ENCODE measurements at regions not wholly inside any gene's neighbourhood (a gene's known extent, or its start where the extent isn't known, plus 50 kb on each side); places are given as distances from the start of the nearest gene placed in this dataset.

DNA sequence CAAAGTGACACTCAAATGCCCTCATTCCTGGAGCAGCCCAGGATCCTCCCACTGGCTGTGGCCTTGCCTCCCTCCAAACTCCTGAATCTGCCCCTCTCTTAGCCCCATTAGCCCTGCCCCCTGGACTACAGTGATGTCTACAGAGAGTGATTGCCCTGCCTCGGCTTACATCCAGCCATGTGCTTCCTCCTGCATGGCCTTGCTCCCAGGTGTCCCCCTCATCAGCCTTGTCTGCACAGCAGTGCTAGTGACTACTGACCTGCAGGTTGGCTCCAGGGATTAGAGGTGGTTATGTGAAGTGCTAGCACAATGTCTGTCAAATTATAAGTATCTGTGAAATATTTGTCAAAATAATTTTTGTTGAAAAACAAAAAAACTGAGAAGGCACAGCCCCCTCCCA, 259.1 kb upstream of the MYT1L start:
- intact Hi-C loops (cut with micrococcal nuclease) (no loop called here), in situ Hi-C loops (cut with MboI) (no loop called here)
- TF ChIP-seq U2AF1 (optimal IDR thresholded peaks at IDR 0.05; ENCODE audit: low read depth, low read length), result no peak
- TF ChIP-seq, protein P1, sequence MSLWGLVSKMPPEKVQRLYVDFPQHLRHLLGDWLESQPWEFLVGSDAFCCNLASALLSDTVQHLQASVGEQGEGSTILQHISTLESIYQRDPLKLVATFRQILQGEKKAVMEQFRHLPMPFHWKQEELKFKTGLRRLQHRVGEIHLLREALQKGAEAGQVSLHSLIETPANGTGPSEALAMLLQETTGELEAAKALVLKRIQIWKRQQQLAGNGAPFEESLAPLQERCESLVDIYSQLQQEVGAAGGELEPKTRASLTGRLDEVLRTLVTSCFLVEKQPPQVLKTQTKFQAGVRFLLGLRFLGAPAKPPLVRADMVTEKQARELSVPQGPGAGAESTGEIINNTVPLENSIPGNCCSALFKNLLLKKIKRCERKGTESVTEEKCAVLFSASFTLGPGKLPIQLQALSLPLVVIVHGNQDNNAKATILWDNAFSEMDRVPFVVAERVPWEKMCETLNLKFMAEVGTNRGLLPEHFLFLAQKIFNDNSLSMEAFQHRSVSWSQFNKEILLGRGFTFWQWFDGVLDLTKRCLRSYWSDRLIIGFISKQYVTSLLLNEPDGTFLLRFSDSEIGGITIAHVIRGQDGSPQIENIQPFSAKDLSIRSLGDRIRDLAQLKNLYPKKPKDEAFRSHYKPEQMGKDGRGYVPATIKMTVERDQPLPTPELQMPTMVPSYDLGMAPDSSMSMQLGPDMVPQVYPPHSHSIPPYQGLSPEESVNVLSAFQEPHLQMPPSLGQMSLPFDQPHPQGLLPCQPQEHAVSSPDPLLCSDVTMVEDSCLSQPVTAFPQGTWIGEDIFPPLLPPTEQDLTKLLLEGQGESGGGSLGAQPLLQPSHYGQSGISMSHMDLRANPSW (CRISPR knock-in tag; IDR thresholded peaks at IDR 0.05), result no peak
- TF ChIP-seq CCAR2 (IDR thresholded peaks at IDR 0.05; ENCODE audit: low read depth, low read length), result no peak
- no peak for TF ChIP-seq ZNF668 (CRISPR knock-in tag; IDR thresholded peaks at IDR 0.05)
- no peak for TF ChIP-seq PTBP1 (IDR thresholded peaks at IDR 0.05; ENCODE audit: low read depth, low read length)
- TF ChIP-seq U2AF2 (optimal IDR thresholded peaks at IDR 0.05; ENCODE audit: low read depth, low read length), result no peak
- Histone ChIP-seq H3K27me3 (ENCODE audit: control insufficient read depth in 2 of 2, insufficient read depth in 2 of 2, low read length in 2 of 2) (0 out of 5 replicates have a peak, but pooled peaks cover 0 to 9% of the 10 kb centered on the region in 2 experiments), H3K9me3 (replicated peaks; ENCODE audit: control insufficient read depth, insufficient read depth, low read depth, low read length) (no peaks in the 10 kb centered on the region), H3K9ac (ENCODE audit: insufficient read depth in 1 of 2, low read depth in 2 of 2, low read length in 2 of 2) (no peak overlapping the region), H3K9me1 (ENCODE audit: control insufficient read depth, insufficient read depth, low read length) (no peaks in the 10 kb centered on the region), H2AFZ (ENCODE audit: low read depth, low read length) (no peak overlapping the region), H3K79me2 (ENCODE audit: control insufficient read depth, insufficient read depth, low read length) (no peaks in the 10 kb centered on the region), H3K4me2 (ENCODE audit: insufficient read depth, low read length) (no peak overlapping the region), H4K20me1 (replicated peaks; ENCODE audit: control insufficient read depth, insufficient read depth, low read length) (no peaks in the 10 kb centered on the region), H3K4me1 (replicated peaks in 1 of 2; ENCODE audit: control insufficient read depth in 2 of 2, insufficient read depth in 2 of 2, low read length in 2 of 2) (no peaks in the 10 kb centered on the region), H3K36me3 (ENCODE audit: control insufficient read depth, insufficient read depth, low read length) (no peaks in the 10 kb centered on the region), H3K27ac (ENCODE audit: extremely low read depth, low read depth, low read length) (no peak overlapping the region), H3K4me3 (no peak overlapping the region)
- no TSS peak for BruUV-seq (replicated peaks)
- ATAC-seq (no peak), FAIRE-seq (no peak), DNase-seq (ENCODE audit: extremely low read depth in 1 of 4, low spot score in 3 of 4) (no peak)
- ChIA-PET POLR2A (no interaction called here), CTCF (ENCODE audit: low intra/inter-chr PET ratio) (no interaction called here)
- 0% methylated on average over 1 of the region's 1 CpG for WGBS (ENCODE audit: insufficient coverage, low coverage, missing lambda C conversion rate)

Data from K562 (cell line).